HepG2 (cell line): ENCODE measurements at regions not wholly inside any gene's neighbourhood (a gene's known extent, or its start where the extent isn't known, plus 50 kb on each side); places are given as distances from the start of the nearest gene placed in this dataset.

Experiments
- CHD2 ChIP-seq: IDR thresholded peaks from 2 replicates; pipeline ENCODE4 v1.6.1; 2011; ENCODE audit warnings: low read depth, low read length, improper control_type of control experiment
- CTCF ChIP-seq: sonication (generic); formaldehyde crosslinking; IDR thresholded peaks from 2 replicates; pipeline ENCODE4 v1.5.0; 2020; ENCODE audit warnings: mild to moderate bottlenecking, missing genetic modification reagents, moderate library complexity
- EP300 ChIP-seq, 3 experiments: sonication (generic) in 1 of 3; formaldehyde crosslinking in 1 of 3; IDR thresholded peaks; 2 replicates each; pipeline versions ENCODE4 v1.5.1 to v1.6.1; 2011 to 2020; ENCODE audit warnings: low read depth in 2 of 3, low read length in 2 of 3, borderline replicate concordance in 1 of 3, improper control_type of control experiment in 1 of 3, mild to moderate bottlenecking in 1 of 3, missing genetic modification reagents in 1 of 3, moderate library complexity in 1 of 3
- KAT2B ChIP-seq: fragments of 150-350 bp; IDR thresholded peaks from 2 replicates; pipeline ENCODE4 v1.6.1; 2014; ENCODE audit warnings: low read depth, low read length, borderline replicate concordance
- MBD4 ChIP-seq: IDR thresholded peaks from 2 replicates; pipeline ENCODE4 v1.6.1; 2012; ENCODE audit warnings: low read length, inconsistent platforms, borderline replicate concordance
- MLLT10 ChIP-seq: sonication (generic); formaldehyde crosslinking; IDR thresholded peaks from 2 replicates; pipeline ENCODE4 v1.4.0; 2020; ENCODE audit warnings: missing genetic modification reagents
- PCBP1 ChIP-seq: fragments of 200-400 bp; formaldehyde crosslinking; IDR thresholded peaks from 2 replicates; pipeline ENCODE4 v1.6.1; 2017; ENCODE audit warnings: mild to moderate bottlenecking, low read depth, low read length, borderline replicate concordance
- ZNF24 ChIP-seq: fragments of 450-650 bp; IDR thresholded peaks from 2 replicates; pipeline ENCODE4 v1.6.1; 2017; ENCODE audit warnings: antibody characterized with exemption, mild to moderate bottlenecking
- ZNF274 ChIP-seq: sonication (generic); formaldehyde crosslinking; IDR thresholded peaks from 2 replicates; pipeline ENCODE4 v1.5.1; 2020; ENCODE audit warnings: mild to moderate bottlenecking, missing genetic modification reagents
- ZNF382 ChIP-seq: sonication (generic); formaldehyde crosslinking; IDR thresholded peaks from 2 replicates; pipeline ENCODE4 v1.5.0; 2020; ENCODE audit warnings: missing genetic modification reagents, mild to moderate bottlenecking, borderline replicate concordance
- ZNF652 ChIP-seq: IDR thresholded peaks from 2 replicates; pipeline ENCODE4 v1.6.1; 2016; ENCODE audit warnings: low read depth, borderline replicate concordance
- ZZZ3 ChIP-seq: sonication (generic); formaldehyde crosslinking; IDR thresholded peaks from 2 replicates; pipeline ENCODE4 v1.4.0; 2020; ENCODE audit warnings: missing genetic modification reagents, mild to moderate bottlenecking, borderline replicate concordance
- TF ChIP-seq, protein P1 (sequence below): fragments of 450-650 bp; IDR thresholded peaks from 2 replicates; pipeline ENCODE4 v1.6.1; 2017; ENCODE audit warnings: mild to moderate bottlenecking
- TF ChIP-seq, protein P2 (sequence below), 2 experiments: sonication (generic) in 1 of 2; formaldehyde crosslinking in 1 of 2; IDR thresholded peaks; 2 replicates each; pipeline versions ENCODE4 v1.4.0 to v1.6.1; 2018 to 2020; ENCODE audit warnings: missing genetic modification reagents in 2 of 2, borderline replicate concordance in 1 of 2, low read depth in 1 of 2, mild to moderate bottlenecking in 1 of 2, missing biosample characterization in 1 of 2

- TF ChIP-seq PCBP1 (no peak), ZNF382 (CRISPR knock-in tag) (no peak), ZNF24 (no peak), ZNF274 (no peak), EP300 (IDR thresholded peaks at IDR 0.05; ENCODE audit: low read depth in 2 of 2, low read length in 2 of 2) (no peak), EP300 (CRISPR knock-in tag; IDR thresholded peaks at IDR 0.05; ENCODE audit: borderline replicate concordance) (no peak), MBD4 (no peak), MLLT10 (CRISPR knock-in tag) (no peak), KAT2B (no peak), ZNF652 (CRISPR knock-in tag) (no peak), ZZZ3 (CRISPR knock-in tag) (no peak), CHD2 (no peak), CTCF (CRISPR knock-in tag) (no peak)
- TF ChIP-seq, protein P1, sequence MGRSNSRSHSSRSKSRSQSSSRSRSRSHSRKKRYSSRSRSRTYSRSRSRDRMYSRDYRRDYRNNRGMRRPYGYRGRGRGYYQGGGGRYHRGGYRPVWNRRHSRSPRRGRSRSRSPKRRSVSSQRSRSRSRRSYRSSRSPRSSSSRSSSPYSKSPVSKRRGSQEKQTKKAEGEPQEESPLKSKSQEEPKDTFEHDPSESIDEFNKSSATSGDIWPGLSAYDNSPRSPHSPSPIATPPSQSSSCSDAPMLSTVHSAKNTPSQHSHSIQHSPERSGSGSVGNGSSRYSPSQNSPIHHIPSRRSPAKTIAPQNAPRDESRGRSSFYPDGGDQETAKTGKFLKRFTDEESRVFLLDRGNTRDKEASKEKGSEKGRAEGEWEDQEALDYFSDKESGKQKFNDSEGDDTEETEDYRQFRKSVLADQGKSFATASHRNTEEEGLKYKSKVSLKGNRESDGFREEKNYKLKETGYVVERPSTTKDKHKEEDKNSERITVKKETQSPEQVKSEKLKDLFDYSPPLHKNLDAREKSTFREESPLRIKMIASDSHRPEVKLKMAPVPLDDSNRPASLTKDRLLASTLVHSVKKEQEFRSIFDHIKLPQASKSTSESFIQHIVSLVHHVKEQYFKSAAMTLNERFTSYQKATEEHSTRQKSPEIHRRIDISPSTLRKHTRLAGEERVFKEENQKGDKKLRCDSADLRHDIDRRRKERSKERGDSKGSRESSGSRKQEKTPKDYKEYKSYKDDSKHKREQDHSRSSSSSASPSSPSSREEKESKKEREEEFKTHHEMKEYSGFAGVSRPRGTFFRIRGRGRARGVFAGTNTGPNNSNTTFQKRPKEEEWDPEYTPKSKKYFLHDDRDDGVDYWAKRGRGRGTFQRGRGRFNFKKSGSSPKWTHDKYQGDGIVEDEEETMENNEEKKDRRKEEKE: no peak
- TF ChIP-seq, protein P2, sequence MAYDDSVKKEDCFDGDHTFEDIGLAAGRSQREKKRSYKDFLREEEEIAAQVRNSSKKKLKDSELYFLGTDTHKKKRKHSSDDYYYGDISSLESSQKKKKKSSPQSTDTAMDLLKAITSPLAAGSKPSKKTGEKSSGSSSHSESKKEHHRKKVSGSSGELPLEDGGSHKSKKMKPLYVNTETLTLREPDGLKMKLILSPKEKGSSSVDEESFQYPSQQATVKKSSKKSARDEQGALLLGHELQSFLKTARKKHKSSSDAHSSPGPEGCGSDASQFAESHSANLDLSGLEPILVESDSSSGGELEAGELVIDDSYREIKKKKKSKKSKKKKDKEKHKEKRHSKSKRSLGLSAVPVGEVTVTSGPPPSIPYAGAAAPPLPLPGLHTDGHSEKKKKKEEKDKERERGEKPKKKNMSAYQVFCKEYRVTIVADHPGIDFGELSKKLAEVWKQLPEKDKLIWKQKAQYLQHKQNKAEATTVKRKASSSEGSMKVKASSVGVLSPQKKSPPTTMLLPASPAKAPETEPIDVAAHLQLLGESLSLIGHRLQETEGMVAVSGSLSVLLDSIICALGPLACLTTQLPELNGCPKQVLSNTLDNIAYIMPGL (CRISPR knock-in tag; IDR thresholded peaks at IDR 0.05; ENCODE audit: borderline replicate concordance in 1 of 2, low read depth in 1 of 2): no peak
These were observed 78.1 kb upstream of the GLI3 start for GRCh38 chr7:42315103-42315502.
